GM23338 (cell line): ENCODE measurements at regions not wholly inside any gene's neighbourhood (a gene's known extent, or its start where the extent isn't known, plus 50 kb on each side); places are given as distances from the start of the nearest gene placed in this dataset.

Experiments
- ATAC-seq: fragments of 200-7000 bp; cut with Tn5 transposase; 3 replicates; pipeline ENCODE4 v1.9.1; 2020
- DNase-seq: peaks from one replicate; pipeline ENCODE4 v3.0.0-alpha.2; 2015; ENCODE audit warnings: low spot score
- H2AFZ ChIP-seq: fragments of 200-600 bp; sonication (generic); 2 replicates; pipeline ENCODE4 v1.8.0; 2016; ENCODE audit warnings: antibody characterized with exemption, mild to moderate bottlenecking, moderate library complexity
- H3F3A ChIP-seq: fragments of 200-600 bp; sonication (generic); replicated peaks from 2 replicates; pipeline ENCODE4 v1.8.0; 2017; ENCODE audit warnings: antibody characterized with exemption, mixed run types, low read depth
- H3K27ac ChIP-seq: fragments of 200-600 bp; sonication (generic); 2 replicates; pipeline ENCODE4 v1.6.1; 2016; ENCODE audit warnings: low read depth
- H3K27me3 ChIP-seq: fragments of 200-600 bp; sonication (generic); 2 replicates; pipeline ENCODE4 v1.8.0; 2016; ENCODE audit warnings: mild to moderate bottlenecking, mixed run types, moderate library complexity; ENCODE audit not compliant: insufficient read depth
- H3K36me3 ChIP-seq: fragments of 200-600 bp; sonication (generic); 2 replicates; pipeline ENCODE4 v1.8.0; 2016; ENCODE audit warnings: mild to moderate bottlenecking; ENCODE audit not compliant: insufficient read depth
- H3K4me1 ChIP-seq: fragments of 200-600 bp; sonication (generic); 2 replicates; pipeline ENCODE4 v1.8.0; 2016; ENCODE audit warnings: mild to moderate bottlenecking, moderate library complexity; ENCODE audit not compliant: insufficient read depth
- H3K4me2 ChIP-seq: fragments of 200-600 bp; sonication (generic); 2 replicates; pipeline ENCODE4 v1.7.1; 2017; ENCODE audit warnings: mixed run types
- H3K4me3 ChIP-seq: fragments of 200-600 bp; sonication (generic); 2 replicates; pipeline ENCODE4 v1.6.1; 2016; ENCODE audit warnings: mixed run types
- H3K79me2 ChIP-seq: fragments of 200-600 bp; sonication (generic); replicated peaks from 2 replicates; pipeline ENCODE4 v1.8.0; 2017; ENCODE audit warnings: mild to moderate bottlenecking; ENCODE audit not compliant: insufficient read depth
- H3K9me2 ChIP-seq: fragments of 200-600 bp; sonication (generic); 2 replicates; pipeline ENCODE4 v1.8.0; 2017; ENCODE audit not compliant: insufficient read depth
- H4K20me1 ChIP-seq: fragments of 200-600 bp; sonication (generic); replicated peaks from 2 replicates; pipeline ENCODE4 v1.8.0; 2017; ENCODE audit warnings: mild to moderate bottlenecking; ENCODE audit not compliant: insufficient read depth
- H3K27ac Mint-ChIP-seq: 2 replicates; pipeline ENCODE4 v1.8.0; 2020; ENCODE audit warnings: inconsistent platforms, mild to moderate bottlenecking, moderate library complexity, mixed read lengths
- H3K27me3 Mint-ChIP-seq: 3 replicates; pipeline ENCODE4 v1.8.0; 2022; ENCODE audit warnings: low read depth, mild to moderate bottlenecking, moderate library complexity, mixed read lengths, inconsistent platforms; ENCODE audit not compliant: insufficient read depth, poor library complexity
- H3K36me3 Mint-ChIP-seq: 3 replicates; pipeline ENCODE4 v1.8.0; 2021; ENCODE audit warnings: low read depth, mild to moderate bottlenecking, inconsistent platforms, moderate library complexity, mixed read lengths
- H3K4me1 Mint-ChIP-seq: 3 replicates; pipeline ENCODE4 v1.8.0; 2020; ENCODE audit warnings: mild to moderate bottlenecking, inconsistent platforms, mixed read lengths
- H3K4me3 Mint-ChIP-seq: 3 replicates; pipeline ENCODE4 v1.8.0; 2021; ENCODE audit warnings: moderate library complexity, mild to moderate bottlenecking, inconsistent platforms, mixed read lengths
- H3K9me3 Mint-ChIP-seq: 3 replicates; pipeline ENCODE4 v1.8.0; 2020; ENCODE audit warnings: moderate library complexity, mild to moderate bottlenecking, inconsistent platforms, mixed read lengths
- CREB1 ChIP-seq: fragments of 250-450 bp; sonication (Bioruptor Pico); IDR thresholded peaks from 2 replicates; pipeline ENCODE4 v1.5.0; 2020; ENCODE audit warnings: low read depth, mild to moderate bottlenecking, moderate library complexity
- CTCF ChIP-seq, 2 experiments: fragments of 200-600 bp in 1 of 2; sonication (generic) in 1 of 2; conservative IDR thresholded peaks; 2 replicates each; pipeline versions ENCODE4 v1.5.1 to v1.6.1; 2016 to 2017; ENCODE audit warnings: antibody characterized with exemption in 2 of 2, low read depth in 2 of 2, mild to moderate bottlenecking in 2 of 2, moderate library complexity in 1 of 2
- ETS1 ChIP-seq: IDR thresholded peaks from 2 replicates; pipeline ENCODE4 v1.6.1; 2016; ENCODE audit warnings: antibody characterized with exemption
- EZH2 ChIP-seq: fragments of 200-600 bp; sonication (generic); IDR thresholded peaks from one replicate; pipeline ENCODE4 v1.8.0; 2017; ENCODE audit warnings: antibody characterized with exemption, mild to moderate bottlenecking, low read depth; ENCODE audit not compliant: unreplicated experiment
- EZH2phosphoT487 ChIP-seq: fragments of 200-600 bp; sonication (generic); IDR thresholded peaks from one replicate; pipeline ENCODE4 v1.8.1; 2018; ENCODE audit warnings: antibody characterized with exemption; ENCODE audit not compliant: unreplicated experiment
- JUNB ChIP-seq: IDR thresholded peaks from one replicate; pipeline ENCODE4 v1.6.1; 2016; ENCODE audit warnings: antibody characterized with exemption; ENCODE audit not compliant: unreplicated experiment
- NANOG ChIP-seq: IDR thresholded peaks from 2 replicates; pipeline ENCODE4 v1.6.1; 2016; ENCODE audit warnings: antibody characterized with exemption, borderline replicate concordance
- POLR2AphosphoS5 ChIP-seq: IDR thresholded peaks from 2 replicates; pipeline ENCODE4 v1.6.1; 2016; ENCODE audit warnings: antibody characterized with exemption, low read depth
- REST ChIP-seq: IDR thresholded peaks from one replicate; pipeline ENCODE4 v1.6.1; 2018; ENCODE audit warnings: antibody characterized with exemption; ENCODE audit not compliant: unreplicated experiment
- STAT1 ChIP-seq: IDR thresholded peaks from one replicate; pipeline ENCODE4 v1.6.1; 2016; ENCODE audit warnings: antibody characterized with exemption; ENCODE audit not compliant: unreplicated experiment
- ZNF114 ChIP-seq: fragments of 250-450 bp; sonication (Bioruptor Pico); IDR thresholded peaks from 2 replicates; pipeline ENCODE4 v1.5.0; 2020; ENCODE audit warnings: mild to moderate bottlenecking, moderate library complexity
- ZNF331 ChIP-seq: fragments of 250-450 bp; sonication (Bioruptor Pico); IDR thresholded peaks from 2 replicates; pipeline ENCODE4 v1.5.0; 2020; ENCODE audit warnings: low read depth, mild to moderate bottlenecking, moderate library complexity
- ZNF462 ChIP-seq: fragments of 250-450 bp; sonication (Bioruptor Pico); IDR thresholded peaks from 2 replicates; pipeline ENCODE4 v1.5.0; 2020; ENCODE audit warnings: mild to moderate bottlenecking, moderate library complexity

- Mint-ChIP-seq H3K27me3 (peaks cover 6% of the 10 kb centered on the region), H3K27ac (no peak overlapping the region), H3K4me1 (no peaks in the 10 kb centered on the region; the same call in 2 of the 3 replicates), H3K4me3 (no peak overlapping the region), H3K9me3 (peaks cover 3% of the 10 kb centered on the region; the same call in 1 of the 3 replicates), H3K36me3 (no peaks in the 10 kb centered on the region)
- no peaks in the 10 kb centered on the region for H3K4me1 ChIP-seq
- no peak overlapping the region for H3K4me3 ChIP-seq
- no peak for ATAC-seq
- H3F3A ChIP-seq = no peaks in the 10 kb centered on the region
- no peak overlapping the region for H3K4me2 ChIP-seq
- no peaks in the 10 kb centered on the region for H3K79me2 ChIP-seq
- no peaks in the 10 kb centered on the region for H3K27me3 ChIP-seq
- DNase-seq = no peak
- TF ChIP-seq ZNF331 (CRISPR knock-in tag) (no peak), STAT1 (no peak), CREB1 (CRISPR knock-in tag) (no peak), REST (no peak), ZNF462 (no peak), JUNB (no peak), EZH2 (no peak), EZH2phosphoT487 (no peak), ETS1 (no peak), POLR2AphosphoS5 (no peak), CTCF (conservative IDR thresholded peaks at IDR 0.05; ENCODE audit: low read depth in 2 of 2) (no peak), NANOG (no peak), ZNF114 (no peak)
- no peak overlapping the region for H2AFZ ChIP-seq
- no peaks in the 10 kb centered on the region for H4K20me1 ChIP-seq
- no peaks in the 10 kb centered on the region for H3K36me3 ChIP-seq
- H3K27ac ChIP-seq = no peak overlapping the region
- no peaks in the 10 kb centered on the region for H3K9me2 ChIP-seq
These were observed 50.3 kb upstream of the DOCK1 start for GRCh38 chr10:126854726-126855495.
